Fibroblast of lung (primary cell): ENCODE measurements at regions not wholly inside any gene's neighbourhood (a gene's known extent, or its start where the extent isn't known, plus 50 kb on each side); places are given as distances from the start of the nearest gene placed in this dataset.
"Not testable (repeated sequence)": the region's sequence is repeated elsewhere in the genome, so short reads cannot be mapped to it uniquely, and the experiment has no call there.

Source experiments
- DNase-seq, 2 donors: peaks; one replicate each; pipeline versions ENCODE4 v3.0.0 to v3.0.0-alpha.2; 2010; ENCODE audit warnings: low read depth in 2 of 2
- H2AFZ ChIP-seq: 2 replicates; pipeline ENCODE4 v1.5.1; 2012; ENCODE audit warnings: low read length, control low read depth, inconsistent platforms
- H3K27ac ChIP-seq: 2 replicates; pipeline ENCODE4 v1.5.1; 2011; ENCODE audit warnings: low read length, control low read depth; ENCODE audit not compliant: insufficient read depth
- H3K27me3 ChIP-seq: 2 replicates; pipeline ENCODE4 v1.5.1; 2011; ENCODE audit warnings: mild to moderate bottlenecking, low read length; ENCODE audit not compliant: control insufficient read depth, insufficient read depth
- H3K36me3 ChIP-seq: 2 replicates; pipeline ENCODE4 v1.5.1; 2011; ENCODE audit warnings: low read length; ENCODE audit not compliant: control insufficient read depth, insufficient read depth
- H3K4me1 ChIP-seq: 2 replicates; pipeline ENCODE4 v1.5.1; 2011; ENCODE audit warnings: low read length; ENCODE audit not compliant: control insufficient read depth, insufficient read depth; ENCODE audit errors: extremely low read depth
- H3K4me2 ChIP-seq: 2 replicates; pipeline ENCODE4 v1.5.1; 2011; ENCODE audit warnings: low read length, control low read depth; ENCODE audit not compliant: insufficient read depth; ENCODE audit errors: extremely low read depth
- H3K4me3 ChIP-seq, 4 experiments: fragments of 200-600 bp in 1 of 4; sonication (generic) in 1 of 4; replicated peaks in 1 of 4; 2 replicates each; pipeline ENCODE4 v1.5.1; 2011 to 2016; ENCODE audit warnings: low read length in 4 of 4, low read depth in 3 of 4, mild to moderate bottlenecking in 3 of 4, control low read depth in 2 of 4, inconsistent platforms in 1 of 4, mixed read lengths in 1 of 4; ENCODE audit not compliant: insufficient read depth in 1 of 4; ENCODE audit errors: control extremely low read depth in 1 of 4
- H3K79me2 ChIP-seq: 2 replicates; pipeline ENCODE4 v1.5.1; 2012; ENCODE audit warnings: mild to moderate bottlenecking, low read length, inconsistent platforms; ENCODE audit not compliant: control insufficient read depth, insufficient read depth
- H3K9ac ChIP-seq: 2 replicates; pipeline ENCODE4 v1.5.1; 2011; ENCODE audit warnings: mild to moderate bottlenecking, low read length, control low read depth; ENCODE audit not compliant: insufficient read depth
- H3K9me3 ChIP-seq: 2 replicates; pipeline ENCODE4 v1.5.1; 2012; ENCODE audit warnings: low read depth, low read length; ENCODE audit not compliant: control insufficient read depth, insufficient read depth
- H4K20me1 ChIP-seq: 2 replicates; pipeline ENCODE4 v1.5.1; 2011; ENCODE audit warnings: low read length; ENCODE audit not compliant: control insufficient read depth, insufficient read depth; ENCODE audit errors: extremely low read depth
- EZH2 ChIP-seq: IDR thresholded peaks from 2 replicates; pipeline ENCODE4 v1.5.1; 2012; ENCODE audit warnings: low read length, control low read depth, mild to moderate bottlenecking; ENCODE audit errors: missing control alignments
- TF ChIP-seq, protein P1 (sequence below), 2 donors: IDR thresholded peaks in 1 of 2; conservative IDR thresholded peaks in 1 of 2; 1 replicate in 1 of 2; 2 replicates in 1 of 2; pipeline ENCODE4 v1.5.1; 2011 to 2012; ENCODE audit warnings: low read length in 2 of 2, control low read depth in 1 of 2, inconsistent platforms in 1 of 2, low read depth in 1 of 2, mild to moderate bottlenecking in 1 of 2

GRCh38 chr16:79938575-79938974 lies 338.0 kb upstream of the MAF start:
- DNase-seq: no peak
- no peak overlapping the region for H3K4me3 ChIP-seq

DNA sequence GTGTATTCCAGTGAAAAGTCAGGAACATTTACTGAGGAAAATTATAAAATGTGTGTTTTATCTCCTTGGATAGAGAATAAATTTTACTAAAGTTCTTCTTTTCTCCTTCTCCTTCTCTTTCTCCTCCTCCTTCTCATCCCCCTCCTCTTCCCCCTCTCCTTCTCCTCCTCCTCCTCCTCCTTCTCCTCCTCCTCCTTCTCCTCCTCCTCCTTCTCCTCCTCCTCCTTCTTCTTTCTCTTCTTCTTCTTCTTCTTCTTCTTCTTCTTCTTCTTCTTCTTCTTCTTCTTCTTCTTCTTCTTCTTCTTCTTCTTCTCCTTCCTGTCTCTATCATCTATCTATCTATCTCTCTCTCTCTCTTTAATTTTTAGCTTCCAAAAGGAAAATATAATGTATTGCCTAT lies 337.1 kb upstream of the MAF start:
- H3K4me1 ChIP-seq, H3K27me3 ChIP-seq, H3K36me3 ChIP-seq, H3K9me3 ChIP-seq, H3K4me2 ChIP-seq, H4K20me1 ChIP-seq, H3K79me2 ChIP-seq, H2AFZ ChIP-seq, DNase-seq, H3K27ac ChIP-seq, H3K4me3 ChIP-seq, H3K9ac ChIP-seq: not testable (repeated sequence)

More at GRCh38 chr16:79938575-79938974, 338.0 kb upstream of the MAF start:
- H3K9me3 ChIP-seq: no peaks in the 10 kb centered on the region
- H3K4me1 ChIP-seq: no peaks in the 10 kb centered on the region
- H3K4me2 ChIP-seq: no peak overlapping the region
- no peaks in the 10 kb centered on the region for H3K27me3 ChIP-seq
- H3K9ac ChIP-seq: no peak overlapping the region
- H3K27ac ChIP-seq: no peak overlapping the region
- no peaks in the 10 kb centered on the region for H3K79me2 ChIP-seq
- no peaks in the 10 kb centered on the region for H3K36me3 ChIP-seq
- H4K20me1 ChIP-seq: no peaks in the 10 kb centered on the region
- TF ChIP-seq, protein P1, sequence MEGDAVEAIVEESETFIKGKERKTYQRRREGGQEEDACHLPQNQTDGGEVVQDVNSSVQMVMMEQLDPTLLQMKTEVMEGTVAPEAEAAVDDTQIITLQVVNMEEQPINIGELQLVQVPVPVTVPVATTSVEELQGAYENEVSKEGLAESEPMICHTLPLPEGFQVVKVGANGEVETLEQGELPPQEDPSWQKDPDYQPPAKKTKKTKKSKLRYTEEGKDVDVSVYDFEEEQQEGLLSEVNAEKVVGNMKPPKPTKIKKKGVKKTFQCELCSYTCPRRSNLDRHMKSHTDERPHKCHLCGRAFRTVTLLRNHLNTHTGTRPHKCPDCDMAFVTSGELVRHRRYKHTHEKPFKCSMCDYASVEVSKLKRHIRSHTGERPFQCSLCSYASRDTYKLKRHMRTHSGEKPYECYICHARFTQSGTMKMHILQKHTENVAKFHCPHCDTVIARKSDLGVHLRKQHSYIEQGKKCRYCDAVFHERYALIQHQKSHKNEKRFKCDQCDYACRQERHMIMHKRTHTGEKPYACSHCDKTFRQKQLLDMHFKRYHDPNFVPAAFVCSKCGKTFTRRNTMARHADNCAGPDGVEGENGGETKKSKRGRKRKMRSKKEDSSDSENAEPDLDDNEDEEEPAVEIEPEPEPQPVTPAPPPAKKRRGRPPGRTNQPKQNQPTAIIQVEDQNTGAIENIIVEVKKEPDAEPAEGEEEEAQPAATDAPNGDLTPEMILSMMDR (conservative IDR thresholded peaks at IDR 0.05 in 1 of 2, IDR thresholded peaks at IDR 0.05 in 1 of 2; ENCODE audit: low read depth in 1 of 2, low read length in 2 of 2): no peak
- TF ChIP-seq EZH2: no peak
- H2AFZ ChIP-seq: no peak overlapping the region

GRCh38 chr16:79933603-79934002 lies 333.1 kb upstream of the MAF start:
- Histone ChIP-seq H3K27me3 (no peaks in the 10 kb centered on the region), H3K4me1 (no peaks in the 10 kb centered on the region), H3K27ac (no peak overlapping the region), H3K36me3 (no peaks in the 10 kb centered on the region), H4K20me1 (no peaks in the 10 kb centered on the region), H3K9me3 (no peaks in the 10 kb centered on the region), H3K79me2 (no peaks in the 10 kb centered on the region), H3K9ac (no peak overlapping the region), H2AFZ (no peak overlapping the region), H3K4me3 (no peak overlapping the region), H3K4me2 (no peak overlapping the region)
- peak in 1 of 2 donors; percentile 55 for DNase-seq
- TF ChIP-seq EZH2: no peak
- TF ChIP-seq, protein P1 (conservative IDR thresholded peaks at IDR 0.05 in 1 of 2, IDR thresholded peaks at IDR 0.05 in 1 of 2; ENCODE audit: low read depth in 1 of 2, low read length in 2 of 2): no peak
